Aorta (tissue), 5 donors: ENCODE measurements at regions not wholly inside any gene's neighbourhood (a gene's known extent, or its start where the extent isn't known, plus 50 kb on each side); places are given as distances from the start of the nearest gene placed in this dataset.
A peak's percentile ranks its signal among the peaks of the same experiment; 100 is the strongest.

Source experiments
- ATAC-seq: fragments of 200-7000 bp; cut with Tn5 transposase; one replicate; pipeline ENCODE4 v1.9.1; 2022; ENCODE audit warnings: moderate library complexity; ENCODE audit not compliant: low FRiP score
- DNase-seq, 2 donors: peaks; one replicate each; pipeline ENCODE4 v3.0.0-alpha.2; 2020
- H3K27ac ChIP-seq, 2 donors: one replicate each; pipeline ENCODE4 v1.5.1; 2013; ENCODE audit warnings: low read length in 2 of 2, mild to moderate bottlenecking in 2 of 2, moderate library complexity in 2 of 2, control low read depth in 1 of 2, inconsistent platforms in 1 of 2, low read depth in 1 of 2
- H3K27me3 ChIP-seq, 2 donors: one replicate each; pipeline ENCODE4 v1.6.1; 2013; ENCODE audit warnings: control low read depth in 1 of 2, low read length in 1 of 2, mild to moderate bottlenecking in 1 of 2, moderate library complexity in 1 of 2; ENCODE audit not compliant: insufficient read depth in 2 of 2, control insufficient read depth in 1 of 2
- H3K36me3 ChIP-seq, 2 donors: one replicate each; pipeline ENCODE4 v1.6.1; 2013; ENCODE audit warnings: control low read depth in 1 of 2, low read length in 1 of 2, mild to moderate bottlenecking in 1 of 2; ENCODE audit not compliant: insufficient read depth in 2 of 2, control insufficient read depth in 1 of 2
- H3K4me1 ChIP-seq, 2 donors: one replicate each; pipeline ENCODE4 v1.6.1; 2013; ENCODE audit warnings: low read length in 2 of 2, control low read depth in 1 of 2, mild to moderate bottlenecking in 1 of 2, moderate library complexity in 1 of 2; ENCODE audit not compliant: insufficient read depth in 2 of 2, control insufficient read depth in 1 of 2
- H3K4me3 ChIP-seq, 2 donors: one replicate each; pipeline ENCODE4 v1.5.1; 2013; ENCODE audit warnings: low read length in 2 of 2, control low read depth in 1 of 2, mild to moderate bottlenecking in 1 of 2
- H3K9me3 ChIP-seq: one replicate; pipeline ENCODE4 v1.6.1; 2013; ENCODE audit warnings: mild to moderate bottlenecking, low read length; ENCODE audit not compliant: control insufficient read depth
- WGBS, 2 donors: extraction: QIAGEN DNeasy Blood & Tissue Kit; methylation state at CpG; one replicate each; pipeline ENCODE4 v1.1.7; 2013; 5-methylcytosine and 5-hydroxymethylcytosine counted together
- intact Hi-C, 2 donors: fragments of 100-400 bp; cut with DNase I; formaldehyde crosslinking; loops; one replicate each; pipeline versions ENCODE4 v1.14.2 to v1.15.0; 2022
- donor health status: healthy with polysubstance abuse.
- donor health status: Bipolar disorder and iron deficiency.
- donor health status: DM: no; HTN: no; CAD: no.
- donor health status: DM: no; HTN: no; CAD: no.
- donor health status: DM: yes; HTN: yes; CAD: no.

DNA sequence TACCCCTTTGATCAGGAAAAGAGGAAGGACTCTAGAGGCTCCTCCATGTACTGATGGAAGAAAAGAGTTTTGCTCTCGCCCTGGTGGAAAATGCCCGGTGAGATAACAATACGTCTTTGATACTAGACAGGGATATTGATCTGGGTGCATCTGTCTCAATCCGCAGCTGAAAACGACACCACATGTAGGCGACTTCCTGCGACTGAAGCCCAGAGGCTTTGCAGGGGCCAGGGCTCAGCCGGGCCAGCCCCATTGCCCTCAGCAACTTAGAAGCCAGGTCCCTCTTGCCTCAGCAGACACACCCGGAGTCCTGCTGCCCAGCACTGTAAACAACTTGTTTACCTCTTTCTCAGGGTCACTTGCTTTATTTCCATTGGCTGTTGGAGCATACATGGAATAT lies 409.4 kb downstream of the IRS2 start:
- H3K4me1 ChIP-seq = no peaks in the 10 kb centered on the region
- H3K27ac ChIP-seq = no peak overlapping the region
- DNase-seq = no peak
- WGBS, 2 donors = 86 to 89% methylated on average over 9 of the region's 9 CpGs
- H3K36me3 ChIP-seq = no peaks in the 10 kb centered on the region
- intact Hi-C loops = no loop called here
- H3K27me3 ChIP-seq = no peaks in the 10 kb centered on the region
- no peak overlapping the region for H3K4me3 ChIP-seq
- ATAC-seq = no peak
- H3K9me3 ChIP-seq = no peaks in the 10 kb centered on the region

DNA sequence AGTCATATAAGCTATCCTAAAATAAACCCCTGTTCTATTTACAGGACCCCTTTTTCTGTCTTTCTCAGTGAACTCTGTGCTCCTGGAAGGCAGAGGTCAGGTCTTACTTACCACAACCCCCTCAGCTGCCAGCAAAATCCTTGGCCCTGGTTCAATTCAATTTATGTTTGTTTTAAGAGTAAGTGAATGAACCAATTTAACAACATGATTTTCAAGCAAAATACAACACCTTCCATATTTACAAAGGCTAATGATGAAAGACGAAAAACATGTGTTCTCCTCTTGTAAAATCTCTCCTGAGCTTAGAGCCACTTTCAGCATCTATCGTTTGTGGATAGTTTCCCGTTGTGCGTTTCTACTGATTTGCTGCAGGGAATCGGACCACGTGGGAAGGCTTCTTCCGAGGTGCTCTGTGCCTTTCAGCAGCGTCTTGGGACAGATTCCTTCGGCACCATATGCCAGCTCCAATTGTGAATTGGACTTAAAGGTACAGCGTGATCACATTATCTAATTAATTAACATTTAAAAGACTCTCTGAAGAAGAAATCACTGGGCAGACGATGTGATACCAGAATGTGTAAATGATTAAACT lies 411.7 kb downstream of the IRS2 start:
- ATAC-seq = no peak
- intact Hi-C loops = no loop called here

DNA sequence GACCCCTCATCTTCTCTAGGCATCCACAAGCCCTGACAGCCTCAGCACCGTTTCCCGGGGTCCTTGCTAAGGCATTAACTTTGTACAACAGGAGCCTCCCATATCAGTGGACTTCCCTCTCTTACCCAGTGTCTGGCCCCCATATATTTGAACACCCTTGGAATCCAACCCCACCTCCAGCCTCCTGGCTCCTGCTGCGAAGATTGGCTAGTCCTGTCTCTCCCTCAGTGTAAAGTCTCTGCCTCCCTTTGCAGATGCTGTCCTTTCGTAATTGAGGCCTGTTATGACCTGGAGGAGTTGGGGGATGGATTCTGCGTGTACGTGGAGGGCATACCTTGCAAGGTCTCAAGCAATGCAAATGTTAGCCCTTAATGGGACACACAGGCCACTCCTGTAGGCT lies 413.7 kb downstream of the IRS2 start:
- H3K27me3 ChIP-seq = no peaks in the 10 kb centered on the region
- ATAC-seq = no peak
- H3K4me3 ChIP-seq = no peak overlapping the region
- WGBS, 2 donors = 98% methylated on average over 6 of the region's 6 CpGs
- no peaks in the 10 kb centered on the region for H3K36me3 ChIP-seq
- no peak for DNase-seq
- H3K27ac ChIP-seq = no peak overlapping the region
- intact Hi-C loops = no loop called here
- H3K9me3 ChIP-seq = no peaks in the 10 kb centered on the region
- no peaks in the 10 kb centered on the region for H3K4me1 ChIP-seq

More for the DNA sequence above, 411.7 kb downstream of the IRS2 start:
- Histone ChIP-seq H3K9me3 (no peaks in the 10 kb centered on the region), H3K36me3 (no peaks in the 10 kb centered on the region), H3K27ac (no peak overlapping the region), H3K4me1 (no peaks in the 10 kb centered on the region), H3K4me3 (no peak overlapping the region), H3K27me3 (no peaks in the 10 kb centered on the region)
- 73 to 79% methylated on average over 11 of the region's 11 CpGs for WGBS, 2 donors
- no peak for DNase-seq

DNA sequence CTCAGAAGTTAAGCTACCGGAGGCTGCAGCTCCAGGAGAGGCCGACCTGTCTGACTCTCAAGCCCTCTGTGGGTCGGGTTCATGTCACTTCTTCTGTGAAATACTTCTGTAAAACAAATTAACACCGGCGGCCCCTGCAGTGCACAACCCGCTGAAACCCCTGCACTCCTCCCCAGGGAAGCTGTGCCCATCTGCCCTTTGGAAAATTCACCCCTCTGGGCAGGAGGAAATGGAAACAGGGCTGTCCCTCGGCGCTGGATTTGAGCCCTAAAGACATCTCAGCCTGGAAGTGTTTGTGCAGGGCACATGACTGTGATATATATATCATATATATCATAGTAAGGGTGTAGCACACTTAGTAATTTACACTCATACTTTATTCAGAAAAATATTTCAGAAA lies 415.3 kb downstream of the IRS2 start:
- Histone ChIP-seq H3K27ac (no peak overlapping the region), H3K9me3 (no peaks in the 10 kb centered on the region), H3K4me3 (no peak overlapping the region), H3K4me1 (no peaks in the 10 kb centered on the region), H3K36me3 (no peaks in the 10 kb centered on the region), H3K27me3 (no peaks in the 10 kb centered on the region)
- intact Hi-C loops = no loop called here
- WGBS, 2 donors = 88 to 92% methylated on average over 8 of the region's 8 CpGs
- ATAC-seq = no peak
- DNase-seq = no peak

DNA sequence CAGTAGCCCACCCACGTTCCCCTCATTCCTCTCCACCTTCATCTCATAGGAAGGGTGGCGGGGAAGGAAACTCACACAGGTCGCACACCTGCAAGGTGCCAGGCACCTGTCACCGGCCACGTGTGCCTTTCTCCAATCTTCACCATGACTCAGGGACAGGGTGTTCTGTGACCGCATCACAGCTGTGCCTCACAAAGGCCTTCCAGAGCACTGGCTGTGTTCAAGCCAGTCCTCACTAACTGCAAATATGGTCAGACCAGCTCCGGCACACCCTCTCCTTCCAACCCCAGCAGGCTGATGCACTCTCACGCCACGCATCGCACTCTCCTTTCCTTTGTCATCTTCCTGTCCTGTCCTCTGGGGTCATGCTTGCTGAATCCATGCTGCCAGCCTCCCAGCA lies 415.9 kb downstream of the IRS2 start:
- WGBS, 2 donors = 93 to 96% methylated on average over 10 of the region's 10 CpGs
- Histone ChIP-seq H3K36me3 (no peaks in the 10 kb centered on the region), H3K4me3 (no peak overlapping the region), H3K4me1 (no peaks in the 10 kb centered on the region), H3K27me3 (no peaks in the 10 kb centered on the region), H3K27ac (no peak overlapping the region), H3K9me3 (no peaks in the 10 kb centered on the region)
- ATAC-seq = no peak
- no peak for DNase-seq
- intact Hi-C loops = no loop called here

DNA sequence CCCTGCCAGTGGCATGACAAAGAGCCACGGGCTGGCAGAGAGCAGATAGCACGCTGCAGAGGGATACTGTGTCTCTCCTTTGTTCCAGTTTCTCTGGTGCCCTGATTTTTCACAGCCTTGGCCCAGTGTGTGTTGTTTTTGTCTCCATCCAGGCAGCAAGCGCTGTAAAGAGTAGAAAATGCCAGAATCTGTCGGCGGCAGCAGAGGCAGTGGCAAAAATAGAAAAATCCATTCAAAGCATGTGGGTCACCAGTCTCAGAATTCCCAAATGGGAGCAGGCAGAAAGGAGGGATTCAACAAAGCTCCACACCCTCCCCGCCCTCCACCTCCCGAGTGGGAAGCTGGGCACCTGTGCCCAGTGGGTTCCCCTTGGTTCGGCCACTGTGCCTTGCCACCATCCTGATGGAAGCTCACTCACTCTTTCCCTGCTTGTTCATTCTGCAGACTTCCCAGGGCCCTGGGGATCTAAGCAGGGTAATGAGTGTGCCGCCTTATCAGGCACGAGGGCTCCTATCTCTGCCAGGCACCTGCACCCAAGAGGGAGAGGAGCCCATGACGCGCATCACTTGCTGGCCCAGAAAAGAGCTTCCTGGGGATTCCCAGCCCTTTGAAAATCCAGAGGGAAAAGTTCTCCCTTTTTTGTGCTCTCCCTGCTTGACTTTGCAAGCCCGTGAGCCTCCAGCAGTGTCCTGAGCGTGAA lies 416.9 kb downstream of the IRS2 start:
- DNase-seq = no peak
- WGBS, 2 donors = 3 to 10% methylated on average over 14 of the region's 14 CpGs
- H3K27ac ChIP-seq = peak overlapping the region in 1 of 2 donors; percentile 11
- no peak overlapping the region for H3K4me3 ChIP-seq
- no peak for ATAC-seq
- H3K36me3 ChIP-seq = no peaks in the 10 kb centered on the region
- intact Hi-C loops = no loop called here
- H3K9me3 ChIP-seq = no peaks in the 10 kb centered on the region
- no peaks in the 10 kb centered on the region for H3K4me1 ChIP-seq
- no peaks in the 10 kb centered on the region for H3K27me3 ChIP-seq

DNA sequence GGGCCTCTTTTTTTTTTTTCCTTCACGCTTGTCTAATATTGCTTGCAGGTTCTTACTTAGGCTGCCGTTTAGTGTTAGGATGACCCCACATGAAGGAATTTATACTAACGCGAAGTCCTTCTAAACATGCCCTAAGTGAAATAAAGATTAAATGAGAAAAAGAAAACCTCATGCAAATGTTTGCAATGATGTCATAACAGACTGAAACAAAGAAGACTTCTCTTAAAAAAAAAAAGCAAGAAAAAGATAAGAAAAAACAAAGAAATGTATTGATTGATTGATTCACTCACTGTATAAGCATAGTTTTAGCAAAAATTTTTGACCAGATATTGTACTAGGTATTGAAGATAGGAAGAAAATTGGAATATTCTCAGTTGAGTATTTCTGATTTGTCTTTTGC lies 418.2 kb downstream of the IRS2 start:
- Histone ChIP-seq H3K36me3 (no peaks in the 10 kb centered on the region), H3K9me3 (no peaks in the 10 kb centered on the region), H3K4me1 (no peaks in the 10 kb centered on the region), H3K4me3 (no peak overlapping the region), H3K27me3 (no peaks in the 10 kb centered on the region), H3K27ac (no peak overlapping the region)
- 93 to 96% methylated on average over 4 of the region's 4 CpGs for WGBS, 2 donors
- DNase-seq (no peak), ATAC-seq (no peak)
- intact Hi-C loops = no loop called here

DNA sequence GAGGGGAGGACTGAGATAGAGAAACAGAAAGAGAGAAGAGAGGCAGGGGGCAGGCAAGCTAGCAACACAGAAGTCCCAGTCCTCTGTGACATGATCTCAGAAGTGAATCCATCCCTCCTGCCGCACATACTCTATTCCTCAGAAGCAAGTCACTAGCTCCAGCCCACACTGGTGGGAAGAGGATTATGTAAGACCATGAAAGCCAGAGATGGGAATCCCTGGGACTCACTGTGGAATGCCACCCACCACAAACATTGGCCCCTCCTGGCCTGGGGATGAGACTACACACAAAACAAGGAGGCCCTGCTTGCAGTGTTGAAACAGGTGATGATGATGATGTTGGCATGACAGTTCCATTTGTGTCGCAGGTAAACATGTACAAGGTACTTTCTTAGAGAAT lies 419.9 kb downstream of the IRS2 start:
- Histone ChIP-seq H3K4me1 (no peaks in the 10 kb centered on the region), H3K4me3 (no peak overlapping the region), H3K36me3 (no peaks in the 10 kb centered on the region), H3K27me3 (no peaks in the 10 kb centered on the region), H3K9me3 (no peaks in the 10 kb centered on the region), H3K27ac (no peak overlapping the region)
- WGBS, 2 donors = 97 to 98% methylated on average over 2 of the region's 2 CpGs
- DNase-seq (no peak), ATAC-seq (no peak)
- intact Hi-C loops = no loop called here

DNA sequence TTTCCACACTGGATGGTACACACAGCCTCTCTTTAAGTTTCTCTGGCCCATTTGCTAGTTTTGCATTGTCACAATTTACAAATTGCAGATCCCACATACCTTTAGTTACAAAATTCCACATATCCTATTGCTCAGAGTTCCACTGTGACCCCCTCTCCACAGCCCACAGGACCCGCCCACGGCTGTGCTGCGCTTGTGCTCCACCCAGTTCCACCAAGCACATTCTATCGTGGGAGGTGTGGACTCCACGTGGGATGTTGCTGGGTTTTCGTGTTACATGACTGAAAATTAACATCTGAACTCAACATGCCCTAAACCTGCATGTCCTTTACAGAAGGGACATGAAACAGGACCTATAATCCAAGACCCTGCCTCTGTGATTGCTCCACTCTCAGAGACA lies 423.0 kb downstream of the IRS2 start:
- WGBS, 2 donors = 86 to 95% methylated on average over 6 of the region's 6 CpGs
- Histone ChIP-seq H3K4me3 (no peak overlapping the region), H3K27ac (no peak overlapping the region), H3K27me3 (no peaks in the 10 kb centered on the region), H3K4me1 (no peaks in the 10 kb centered on the region), H3K36me3 (no peaks in the 10 kb centered on the region), H3K9me3 (no peaks in the 10 kb centered on the region)
- DNase-seq = no peak
- ATAC-seq = no peak
- intact Hi-C loops = no loop called here
